MV-4-11 (cell line): ENCODE measurements at regions not wholly inside any gene's neighbourhood (a gene's known extent, or its start where the extent isn't known, plus 50 kb on each side); places are given as distances from the start of the nearest gene placed in this dataset.
A peak's percentile ranks its signal among the peaks of the same experiment; 100 is the strongest.

ENCODE experiments used
- DNase-seq: peaks from one replicate; lab custom pipeline; 2025; lab: John Stamatoyannopoulos, UW

DNA sequence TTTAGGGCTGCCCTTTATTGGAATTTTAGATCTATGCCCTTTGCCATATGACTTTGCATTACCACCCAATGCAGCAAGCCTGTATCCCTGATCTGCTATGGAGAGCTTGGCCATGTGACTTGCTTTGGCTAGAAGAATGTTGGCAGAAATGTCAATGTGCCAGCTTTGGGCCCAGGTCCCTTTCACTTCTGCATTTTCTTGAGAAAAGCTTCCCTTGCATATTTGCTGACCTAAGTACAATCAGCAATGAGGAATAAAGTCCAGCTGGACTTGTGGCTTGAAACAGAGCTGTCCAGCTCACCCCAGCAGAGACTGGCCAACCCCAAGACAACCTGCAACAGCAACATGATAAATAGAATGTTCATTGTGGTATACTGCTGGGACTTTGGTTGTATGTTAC, 135.9 kb downstream of the PAH start:
- peak; percentile 81 for DNase-seq

DNA sequence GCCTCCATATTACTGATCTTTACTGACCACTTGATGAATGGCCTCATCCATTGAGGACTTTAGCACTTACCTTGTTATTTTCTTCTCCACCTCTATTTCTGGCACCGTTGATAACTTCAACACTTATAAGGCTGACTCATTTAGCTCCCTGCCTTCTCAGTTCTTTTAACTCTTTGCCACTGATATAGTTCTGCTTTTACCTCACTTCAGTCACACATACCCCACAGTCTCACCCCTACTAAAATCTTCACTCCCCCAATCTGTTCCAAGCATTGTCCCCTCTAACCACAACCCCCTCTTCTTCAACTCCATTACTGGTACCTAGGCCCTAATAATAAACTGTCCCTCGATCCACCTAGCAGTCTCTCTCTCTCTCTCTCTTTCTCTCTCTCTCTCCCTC, 141.0 kb downstream of the PAH start:
- DNase-seq, result no peak

DNA sequence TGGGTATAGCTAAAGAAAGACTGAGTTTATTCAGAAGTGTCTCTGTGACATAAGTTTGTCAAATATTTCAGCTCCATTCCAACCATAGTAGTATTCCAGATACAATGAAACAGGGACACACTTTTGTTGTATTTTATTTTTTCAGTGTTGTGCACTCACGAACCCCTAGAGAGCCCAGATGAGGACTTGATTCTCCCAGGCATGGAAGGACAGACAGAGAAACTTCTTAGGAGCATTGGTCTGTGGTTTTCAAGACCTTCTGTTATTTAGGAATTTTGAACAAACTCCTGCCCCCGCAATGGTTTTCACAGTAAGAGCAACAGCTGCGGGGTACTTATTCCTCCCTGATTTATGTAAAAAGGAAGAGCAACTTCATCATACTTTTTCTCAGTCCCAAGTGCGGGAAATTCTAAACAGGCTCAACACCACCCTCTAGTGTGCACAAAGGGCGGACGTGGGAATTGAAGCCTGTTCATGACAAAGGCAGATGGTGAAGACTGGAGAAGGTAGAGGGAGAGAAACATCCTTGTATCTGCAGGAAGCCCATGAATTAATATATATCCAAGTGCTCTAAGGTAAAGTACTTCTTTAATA, 147.6 kb downstream of the PAH start:
- DNase-seq, result peak; percentile 64

DNA sequence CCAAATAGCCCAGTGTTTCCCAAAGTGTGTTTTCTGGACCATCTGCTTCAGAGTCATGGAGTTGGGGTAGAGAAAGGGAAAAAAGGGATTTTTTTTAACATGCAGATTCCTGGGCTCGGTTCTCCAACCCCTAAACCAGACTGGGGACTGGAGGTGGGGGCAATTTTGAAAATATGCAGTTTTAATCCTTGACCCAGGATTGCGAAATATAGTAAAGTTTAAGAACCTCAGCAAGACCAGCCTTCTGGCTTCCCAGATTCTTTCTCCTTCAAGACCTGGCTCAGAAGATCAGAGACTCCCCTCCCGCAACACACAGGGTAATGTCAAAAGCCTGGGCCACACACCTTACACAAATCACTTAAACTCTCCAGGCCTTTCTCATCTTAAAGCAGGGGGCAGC, 150.1 kb downstream of the PAH start:
- no peak for DNase-seq

DNA sequence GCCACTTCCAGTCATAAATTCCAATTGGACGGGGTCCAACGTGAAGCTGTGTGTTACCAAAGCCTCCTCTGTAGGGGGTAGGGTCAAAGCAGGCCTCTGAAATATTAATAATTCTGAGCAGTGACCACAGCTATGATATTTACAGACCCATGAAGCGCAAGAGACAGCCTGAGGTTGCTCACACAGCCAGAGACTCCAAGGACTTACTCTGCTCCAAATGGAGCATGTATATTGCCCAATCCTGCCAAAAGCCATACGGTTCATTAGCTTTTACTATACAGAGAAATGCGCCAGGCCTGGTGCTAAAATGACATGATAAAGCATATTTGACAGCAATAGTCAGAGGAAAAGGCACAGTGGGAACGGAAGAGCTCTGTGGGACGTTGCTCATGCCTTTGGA, 151.3 kb downstream of the PAH start:
- no peak for DNase-seq

DNA sequence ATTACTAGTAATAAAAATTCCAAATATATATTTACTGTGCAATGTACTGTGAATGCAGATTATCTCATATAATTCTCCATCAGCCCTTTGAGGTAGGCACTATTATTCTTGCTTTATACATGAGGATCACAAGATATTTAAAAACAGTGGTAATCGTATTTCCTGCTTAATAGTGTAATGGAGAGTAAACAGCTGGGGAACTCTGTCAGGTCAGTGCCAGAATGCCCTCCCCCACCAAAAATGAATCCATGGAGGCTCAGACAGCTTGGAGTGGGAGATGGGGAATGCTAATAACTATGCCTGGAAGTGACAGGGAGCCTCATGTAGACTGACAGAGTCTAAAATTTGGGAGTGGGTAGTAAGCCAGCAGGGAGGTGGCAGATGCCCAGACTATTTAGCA, 153.6 kb downstream of the PAH start:
- no peak for DNase-seq

DNA sequence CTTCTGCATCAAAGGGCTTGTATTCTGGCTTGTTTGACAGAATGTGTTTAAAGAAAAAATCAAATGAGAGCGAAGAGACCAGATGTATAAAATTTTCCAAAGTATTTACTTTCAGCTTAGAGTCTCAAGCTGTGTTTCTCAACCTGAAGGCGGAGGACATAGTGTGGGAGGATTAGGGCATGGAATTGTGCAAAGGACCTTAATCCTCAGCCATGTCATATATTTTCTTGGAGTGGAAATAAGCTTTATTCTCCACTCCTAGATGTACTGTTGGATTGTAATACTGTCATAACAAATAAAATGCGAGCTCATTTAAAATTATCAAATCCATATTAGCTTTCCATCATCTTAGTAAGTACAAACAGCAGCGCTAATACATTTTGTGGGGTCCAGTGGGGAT, 154.0 kb downstream of the PAH start:
- DNase-seq, result no peak

DNA sequence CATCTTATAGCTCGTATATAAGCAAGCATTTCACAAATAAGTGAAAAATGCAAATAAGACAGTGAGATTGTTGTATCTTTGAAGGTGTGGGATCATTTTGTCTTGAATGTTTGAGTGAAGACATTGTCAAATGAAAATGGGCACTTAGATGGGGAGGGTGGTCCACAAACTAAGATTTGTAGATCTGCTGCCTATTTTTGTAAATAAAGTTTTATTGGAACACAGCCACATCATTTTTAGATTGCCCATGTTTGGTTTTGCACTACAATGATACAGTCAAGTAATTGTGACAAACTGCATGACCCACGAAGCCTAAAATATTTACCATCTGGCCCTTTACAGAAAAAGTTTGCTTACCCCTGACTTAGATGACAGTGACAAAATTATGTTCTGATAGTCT, 156.7 kb downstream of the PAH start:
- no peak for DNase-seq

DNA sequence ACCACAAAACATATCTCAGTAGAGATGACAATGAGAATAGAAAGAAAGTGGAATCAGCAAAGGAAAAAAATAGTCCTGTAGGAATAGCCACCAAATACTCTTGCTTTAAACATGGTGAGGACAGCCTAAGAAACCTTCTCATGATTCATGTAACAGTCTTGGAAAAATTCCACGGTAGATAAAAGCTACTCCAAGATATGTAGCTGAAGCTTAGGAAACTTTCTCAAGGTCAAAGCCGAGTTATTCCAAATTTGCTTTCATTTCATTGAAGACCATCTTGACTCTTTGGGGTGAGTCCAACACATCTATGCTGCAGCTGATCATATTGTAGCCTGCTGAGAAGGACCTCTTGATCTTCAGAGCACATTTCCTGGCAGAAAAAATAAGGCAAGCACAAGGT, 157.6 kb downstream of the PAH start:
- DNase-seq, result no peak

DNA sequence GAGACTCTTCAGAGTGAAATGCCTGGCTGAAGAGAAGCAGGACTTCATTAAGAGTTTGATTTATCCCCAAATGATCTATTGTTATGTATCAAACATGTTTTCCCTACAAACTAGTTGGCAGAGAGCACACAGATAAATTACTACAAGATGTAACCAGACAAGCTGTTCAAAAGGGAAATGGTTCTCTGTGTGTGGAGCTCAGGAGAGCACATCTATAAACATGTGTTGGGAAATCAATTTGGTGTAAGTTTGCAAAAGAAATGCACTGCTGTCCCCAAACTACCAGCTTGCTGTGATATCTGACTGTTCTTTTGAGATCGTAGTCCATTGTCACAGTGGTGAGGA, 159.2 kb downstream of the PAH start:
- DNase-seq, result peak; percentile 8

DNA sequence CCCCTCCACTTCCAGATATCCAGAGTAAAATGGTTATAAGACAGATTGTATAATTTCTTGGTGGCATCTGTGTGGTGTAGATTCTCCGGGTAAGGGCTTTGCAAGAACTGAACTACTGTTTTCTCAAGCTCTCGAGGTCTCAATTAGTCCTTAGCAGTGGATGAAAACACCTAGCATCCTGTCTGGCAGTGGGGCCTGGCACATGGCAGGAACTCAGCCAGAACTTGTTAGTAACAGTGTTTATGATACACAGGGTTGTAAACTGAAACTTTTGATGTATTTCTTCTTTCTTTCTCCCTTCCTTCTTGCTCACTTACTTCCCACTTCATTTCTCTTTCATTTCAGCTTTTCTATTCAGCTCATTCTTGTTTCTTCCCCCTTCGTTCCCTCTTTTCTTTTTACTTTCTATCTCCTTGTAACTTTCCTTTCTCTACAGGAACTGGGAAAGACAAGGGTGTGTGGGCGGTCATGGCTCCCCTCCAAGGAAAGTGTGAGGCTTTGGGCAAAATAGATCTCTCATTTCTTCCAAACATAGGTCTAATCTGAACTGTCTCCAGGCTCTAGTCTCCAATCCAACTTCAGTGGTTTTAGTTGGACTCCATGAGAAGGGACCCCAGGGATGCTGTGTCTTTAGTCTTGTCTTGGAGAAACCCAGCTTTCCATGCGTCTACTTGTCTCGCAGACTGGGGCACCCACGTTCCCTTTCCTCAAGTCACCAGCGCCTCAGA, 159.7 kb downstream of the PAH start:
- DNase-seq, result peak; percentile 25

DNA sequence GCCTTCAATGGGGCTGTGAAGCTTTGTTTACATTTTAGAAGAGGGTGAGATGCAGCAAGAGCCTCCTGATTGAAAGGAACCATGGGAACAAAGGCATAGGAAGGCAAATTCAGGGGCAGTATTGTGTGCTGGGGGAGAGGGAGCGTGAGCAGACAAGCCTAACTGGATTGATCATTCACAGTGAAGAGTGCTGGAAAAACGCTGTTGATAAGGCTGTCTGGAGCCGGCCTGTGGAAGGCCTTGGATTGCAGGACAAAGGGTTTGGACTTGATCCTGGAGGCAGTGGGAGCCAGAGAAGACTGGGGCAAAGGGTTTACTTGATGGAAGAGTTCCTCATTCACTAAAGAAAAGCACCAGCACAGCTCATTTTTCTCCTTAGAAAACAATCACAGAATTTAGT, 160.5 kb downstream of the PAH start:
- DNase-seq, result no peak

DNA sequence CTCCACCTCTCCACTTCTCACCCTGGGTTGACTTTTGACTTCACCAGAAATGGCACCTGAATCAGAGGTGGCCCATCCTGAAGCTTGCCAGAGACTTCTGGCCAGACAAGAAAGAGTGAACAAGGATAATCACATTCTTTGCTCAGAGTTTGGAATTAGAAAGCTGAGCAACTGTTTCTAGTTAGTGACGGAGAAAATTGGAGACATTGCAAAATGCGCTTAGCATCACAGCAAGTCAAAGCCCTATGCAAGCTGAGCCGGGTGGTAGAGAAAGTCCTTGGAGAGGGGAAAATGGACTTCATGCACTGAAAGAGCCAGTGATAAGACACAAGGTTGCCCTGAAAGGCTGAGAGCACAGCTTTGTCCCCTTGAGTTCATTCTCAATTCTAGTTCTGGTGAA, 161.8 kb downstream of the PAH start:
- no peak for DNase-seq

DNA sequence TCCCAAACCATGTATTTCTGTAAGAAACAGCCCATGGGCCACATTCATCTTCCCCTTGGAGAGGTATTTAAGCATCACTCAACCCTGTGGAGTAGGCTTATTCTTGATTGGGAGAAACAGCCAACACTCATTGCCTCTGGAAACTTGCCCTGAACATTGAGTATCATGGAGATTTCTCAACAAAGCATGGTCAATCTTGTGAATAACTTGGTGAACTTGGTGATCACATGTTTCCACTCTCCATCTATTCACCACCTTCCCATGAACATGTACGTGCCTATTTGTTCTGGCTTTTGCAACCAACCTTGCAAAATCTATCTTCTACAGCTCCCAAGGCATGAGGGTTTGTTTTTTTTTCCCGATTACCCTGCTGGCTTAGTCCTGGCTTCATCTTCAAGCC, 163.2 kb downstream of the PAH start:
- DNase-seq, result no peak

DNA sequence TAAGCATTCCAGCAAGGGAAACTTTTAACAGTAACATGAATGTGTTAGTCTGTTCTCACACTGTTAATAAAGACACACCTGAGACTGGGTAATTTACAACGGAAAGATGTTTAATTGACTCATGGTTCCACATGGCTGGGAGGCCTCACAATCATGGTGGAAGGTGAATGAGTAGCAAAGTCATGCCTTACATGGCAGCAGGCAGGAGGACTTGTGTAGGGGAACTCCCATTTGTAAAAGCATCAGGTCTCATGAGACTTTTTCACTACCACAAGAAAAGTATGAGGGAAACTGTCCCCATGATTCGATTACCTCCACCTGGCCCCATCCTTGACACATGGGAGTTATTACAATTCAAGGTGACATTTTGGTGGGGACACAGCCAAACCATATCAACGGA, 168.3 kb downstream of the PAH start:
- no peak for DNase-seq

DNA sequence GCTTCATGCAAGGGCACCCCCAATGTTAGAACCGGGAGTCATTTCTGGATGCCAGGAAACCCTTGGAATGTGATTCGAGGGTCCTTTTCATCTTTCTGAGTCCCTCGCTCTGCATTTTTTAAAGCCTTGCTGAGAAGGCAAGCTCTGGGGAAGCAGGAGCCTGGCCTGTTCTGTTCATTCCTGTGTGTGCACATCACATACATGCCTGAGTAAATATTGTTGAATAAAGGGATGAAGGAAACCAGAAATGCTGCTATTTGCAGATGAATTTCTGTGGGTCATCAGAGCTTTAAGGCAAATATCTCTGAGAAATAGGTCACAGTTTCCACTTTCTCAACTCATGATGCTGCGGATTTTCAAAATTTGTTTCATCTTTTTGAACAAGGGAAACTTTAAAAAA, 170.1 kb downstream of the PAH start:
- DNase-seq, result no peak

DNA sequence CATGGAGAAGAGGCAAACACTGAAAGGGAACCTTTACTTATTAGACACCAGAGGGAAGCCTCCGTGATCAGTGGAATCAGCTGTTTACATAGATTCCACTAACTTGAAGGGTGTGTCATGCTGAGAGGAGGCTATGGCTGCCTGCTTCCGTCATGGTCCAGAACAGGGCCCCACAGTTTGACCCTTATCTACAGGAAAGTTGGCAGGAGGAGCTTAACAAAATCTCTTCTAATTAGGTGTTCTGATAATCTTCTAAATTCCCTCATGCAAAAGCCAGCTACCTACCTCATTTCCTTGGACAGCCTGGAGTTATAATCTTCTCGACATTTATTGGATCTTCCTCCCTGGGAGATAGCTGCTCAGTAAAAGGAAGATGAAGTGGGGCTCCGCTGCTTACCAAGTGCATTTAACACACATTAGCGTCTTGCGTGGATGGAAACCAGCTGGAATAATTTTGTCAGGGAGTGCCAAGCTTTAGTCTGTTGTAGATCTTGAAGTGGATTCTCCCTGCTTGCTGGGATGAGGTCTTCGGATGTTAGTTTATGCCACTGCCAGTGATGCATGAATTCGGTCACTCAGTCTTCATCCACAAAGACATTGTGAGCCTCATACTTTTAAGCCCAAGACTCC, 171.0 kb downstream of the PAH start:
- DNase-seq, result no peak

DNA sequence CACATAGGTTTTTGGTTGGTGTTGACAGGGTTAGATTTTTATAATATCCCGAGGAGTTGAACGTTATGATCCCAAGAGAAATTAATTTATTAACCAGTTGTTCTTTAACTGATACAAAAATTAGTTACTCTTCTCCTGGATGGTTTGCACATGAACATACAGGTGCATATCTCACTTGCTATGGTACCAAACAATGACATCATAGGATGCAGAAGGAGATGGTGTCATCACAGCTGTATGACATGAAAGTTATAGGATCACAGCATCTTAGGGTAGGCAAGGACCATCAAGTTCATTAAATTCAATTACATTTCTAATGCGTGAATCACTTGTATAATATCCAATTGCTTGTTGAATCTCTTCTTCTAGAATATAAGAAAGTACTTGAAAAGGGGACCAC, 175.8 kb downstream of the PAH start:
- DNase-seq, result no peak

DNA sequence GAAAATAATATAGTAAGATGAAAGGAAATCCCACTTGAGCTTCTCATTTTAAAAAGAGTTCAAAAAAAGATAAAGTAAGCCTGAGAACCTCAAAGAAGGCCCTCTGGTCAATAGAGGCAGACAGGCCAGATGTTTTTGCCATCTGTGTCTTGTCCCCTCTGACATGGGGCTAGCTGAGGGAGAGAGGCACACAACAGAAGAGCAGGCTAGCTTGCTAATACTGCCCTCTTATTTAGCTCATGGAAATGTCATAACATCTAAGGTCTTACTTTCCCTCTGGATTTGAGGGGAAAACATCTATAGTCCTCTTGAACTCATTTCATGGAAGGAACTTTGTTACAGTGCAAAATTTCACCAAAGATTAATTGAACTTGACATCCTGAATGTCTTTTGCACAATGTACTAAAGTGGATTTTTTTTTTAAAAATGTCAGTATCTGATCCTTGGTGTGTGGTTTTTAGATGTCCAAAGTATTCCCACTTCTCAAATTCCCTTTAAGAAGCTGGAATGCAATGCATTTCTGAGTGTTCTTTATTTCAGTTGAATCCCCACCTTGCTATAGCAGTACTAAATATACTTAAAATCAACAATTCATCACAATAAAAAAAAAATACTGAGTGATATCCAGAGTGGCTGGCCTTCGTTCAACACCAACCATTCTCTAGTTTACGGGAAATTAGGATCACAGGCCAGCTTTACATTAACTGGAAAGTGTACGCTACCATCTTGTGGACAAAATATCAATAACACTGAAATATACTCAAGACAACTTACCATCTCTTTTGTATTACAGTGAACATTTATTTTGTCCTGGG, 176.7 kb downstream of the PAH start:
- DNase-seq, result peak; percentile 51

DNA sequence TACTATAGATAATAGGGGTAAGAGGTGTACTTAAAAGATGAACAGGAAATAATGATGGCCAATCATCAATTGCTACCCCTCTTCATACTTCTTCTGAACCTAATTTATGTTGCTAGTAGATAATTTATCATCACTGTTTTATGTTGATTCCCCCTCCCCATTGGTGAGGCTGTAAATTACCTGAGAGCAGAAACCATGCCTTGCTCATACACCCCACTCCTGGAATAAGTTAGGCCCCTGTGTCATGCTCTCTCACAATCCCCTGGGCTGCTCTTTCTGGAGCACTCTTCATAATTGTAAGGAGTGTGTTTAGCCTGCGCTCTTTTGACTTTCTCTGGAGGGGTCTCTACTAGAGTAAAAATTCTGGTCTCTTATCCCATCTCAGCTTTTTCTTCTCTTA, 180.7 kb downstream of the PAH start:
- DNase-seq, result no peak

DNA sequence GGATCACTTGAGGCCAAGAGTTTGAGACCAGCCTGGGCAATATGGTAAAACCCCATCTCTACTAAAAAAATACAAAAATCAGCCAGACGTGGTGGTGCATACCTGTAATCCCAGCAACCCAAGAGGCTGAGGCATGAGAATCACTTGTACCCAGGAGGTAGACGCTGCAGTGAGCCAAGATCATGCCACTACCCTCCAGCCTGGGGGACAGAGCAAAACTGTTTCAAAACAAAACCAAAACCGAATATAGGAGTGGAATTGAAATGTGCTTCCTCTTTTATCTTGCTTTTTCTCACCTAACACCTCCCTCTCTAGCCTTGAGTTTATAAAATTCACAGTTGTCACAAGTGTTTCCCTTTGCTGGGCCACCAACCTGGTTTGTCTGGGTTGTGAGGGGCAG, 181.9 kb downstream of the PAH start:
- peak; percentile 61 for DNase-seq

DNA sequence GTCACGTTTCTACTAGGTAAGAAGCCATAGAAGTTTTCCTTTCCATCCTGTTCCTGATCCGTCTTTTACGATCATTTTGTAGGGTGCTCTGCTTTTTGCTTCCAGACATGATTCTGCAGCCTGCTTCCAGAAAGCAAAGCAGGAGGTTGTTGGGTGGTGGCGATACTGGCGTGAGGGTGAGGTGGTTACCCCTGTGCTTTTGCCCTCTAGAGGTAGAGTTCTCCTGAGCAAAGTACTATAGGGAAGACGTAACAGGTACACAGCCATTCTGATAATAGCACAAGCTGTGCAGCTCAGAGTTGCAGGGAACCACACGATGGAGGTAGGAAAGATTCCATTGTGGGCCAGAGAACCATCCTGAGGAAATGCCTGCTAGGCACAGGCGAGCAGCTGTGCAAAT, 186.0 kb downstream of the PAH start:
- no peak for DNase-seq
